ENCODE measurements at regions not wholly inside any gene's neighbourhood (a gene's known extent, or its start where the extent isn't known, plus 50 kb on each side); places are given as distances from the start of the nearest gene placed in this dataset.

DNA sequence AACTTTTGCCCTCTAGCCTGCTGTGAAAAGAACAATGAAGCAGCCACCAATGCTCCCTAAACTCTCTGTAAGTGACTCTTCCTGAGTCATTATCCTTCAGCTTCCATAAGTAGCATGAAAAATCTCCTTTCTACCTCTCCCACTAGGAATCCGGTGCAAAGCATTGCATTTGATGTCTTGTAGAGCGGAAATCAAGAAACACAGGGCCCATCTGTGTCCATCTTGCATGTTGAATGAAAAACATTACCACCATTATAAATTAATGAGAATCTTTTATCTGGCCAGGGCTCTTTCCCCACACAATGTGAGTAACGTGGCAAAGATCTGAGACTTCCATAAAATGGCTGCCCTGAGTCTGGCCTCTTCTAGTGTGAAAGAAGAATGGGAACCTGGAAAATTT lies 324.4 kb downstream of the ADGRL2 start:
- Histone ChIP-seq H3K36me3 (no peaks in the 10 kb centered on the region), H2AFZ (replicated peaks) (peak overlapping the region; percentile 84), H3K4me2 (peak overlapping the region; percentile 45), H3K9me3 (ENCODE audit: low read depth) (no peaks in the 10 kb centered on the region), H3K9ac (no peak overlapping the region), H4K20me1 (ENCODE audit: low read depth) (no peaks in the 10 kb centered on the region), H3K4me1 (peaks cover 29% of the 10 kb centered on the region), H3K4me3 (no peak overlapping the region), H3K79me2 (ENCODE audit: low read depth) (no peaks in the 10 kb centered on the region), H3F3A (ENCODE audit: low read depth) (peaks cover 9% of the 10 kb centered on the region), H3K27ac (no peak overlapping the region), H3K27me3 (no peaks in the 10 kb centered on the region)
- DNase-seq (ENCODE audit: low spot score), result peak; percentile 45
- Mint-ChIP-seq H3K27ac (peak overlapping the region; percentile 84), H3K27me3 (ENCODE audit: insufficient read depth, low read depth) (no peaks in the 10 kb centered on the region), H3K4me3 (peak overlapping the region; percentile 2), H3K9me3 (peaks cover 4% of the 10 kb centered on the region), H3K36me3 (no peaks in the 10 kb centered on the region), H3K4me1 (peaks cover 36% of the 10 kb centered on the region)
- no peak for TF ChIP-seq EZH2 (IDR thresholded peaks at IDR 0.05)

DNA sequence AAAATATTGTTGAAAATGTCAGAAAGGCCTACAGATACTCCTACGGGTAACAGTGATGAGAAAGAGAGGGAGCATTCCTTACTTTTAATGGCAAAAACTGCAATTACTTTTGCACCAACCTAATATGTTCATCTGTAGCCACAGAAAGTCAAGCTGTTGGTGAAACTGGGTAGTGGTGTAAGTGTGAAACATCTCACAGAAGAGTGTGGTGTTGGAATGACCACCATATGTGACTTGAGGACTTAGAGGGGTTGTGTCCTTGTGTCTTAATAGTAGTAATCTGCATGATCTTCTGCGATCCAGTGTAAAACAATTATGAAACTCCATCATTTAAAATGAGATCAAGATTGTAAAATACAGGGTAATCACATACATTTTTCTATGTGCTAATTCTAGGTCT lies 320.7 kb downstream of the ADGRL2 start:
- Mint-ChIP-seq H3K36me3 (no peaks in the 10 kb centered on the region), H3K4me1 (peaks cover 28% of the 10 kb centered on the region), H3K27me3 (ENCODE audit: insufficient read depth, low read depth) (no peaks in the 10 kb centered on the region), H3K4me3 (no peak overlapping the region), H3K27ac (no peak overlapping the region), H3K9me3 (peaks cover 4% of the 10 kb centered on the region)
- peaks cover 9% of the 10 kb centered on the region for H3F3A ChIP-seq (ENCODE audit: low read depth)
- peaks cover 20% of the 10 kb centered on the region for H3K4me1 ChIP-seq
- H3K4me2 ChIP-seq, result no peak overlapping the region
- DNase-seq (ENCODE audit: low spot score), result no peak
- H3K9me3 ChIP-seq (ENCODE audit: low read depth), result no peaks in the 10 kb centered on the region
- H3K9ac ChIP-seq, result no peak overlapping the region
- no peak overlapping the region for H3K27ac ChIP-seq
- no peaks in the 10 kb centered on the region for H4K20me1 ChIP-seq (ENCODE audit: low read depth)
- TF ChIP-seq, protein P1, sequence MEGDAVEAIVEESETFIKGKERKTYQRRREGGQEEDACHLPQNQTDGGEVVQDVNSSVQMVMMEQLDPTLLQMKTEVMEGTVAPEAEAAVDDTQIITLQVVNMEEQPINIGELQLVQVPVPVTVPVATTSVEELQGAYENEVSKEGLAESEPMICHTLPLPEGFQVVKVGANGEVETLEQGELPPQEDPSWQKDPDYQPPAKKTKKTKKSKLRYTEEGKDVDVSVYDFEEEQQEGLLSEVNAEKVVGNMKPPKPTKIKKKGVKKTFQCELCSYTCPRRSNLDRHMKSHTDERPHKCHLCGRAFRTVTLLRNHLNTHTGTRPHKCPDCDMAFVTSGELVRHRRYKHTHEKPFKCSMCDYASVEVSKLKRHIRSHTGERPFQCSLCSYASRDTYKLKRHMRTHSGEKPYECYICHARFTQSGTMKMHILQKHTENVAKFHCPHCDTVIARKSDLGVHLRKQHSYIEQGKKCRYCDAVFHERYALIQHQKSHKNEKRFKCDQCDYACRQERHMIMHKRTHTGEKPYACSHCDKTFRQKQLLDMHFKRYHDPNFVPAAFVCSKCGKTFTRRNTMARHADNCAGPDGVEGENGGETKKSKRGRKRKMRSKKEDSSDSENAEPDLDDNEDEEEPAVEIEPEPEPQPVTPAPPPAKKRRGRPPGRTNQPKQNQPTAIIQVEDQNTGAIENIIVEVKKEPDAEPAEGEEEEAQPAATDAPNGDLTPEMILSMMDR (IDR thresholded peaks at IDR 0.05), result no peak
- TF ChIP-seq EZH2phosphoT487 (IDR thresholded peaks at IDR 0.05), result no peak
- no peak for TF ChIP-seq EZH2 (IDR thresholded peaks at IDR 0.05)
- no peak overlapping the region for H2AFZ ChIP-seq (replicated peaks)
- no peaks in the 10 kb centered on the region for H3K36me3 ChIP-seq
- no peak overlapping the region for H3K4me3 ChIP-seq
- H3K79me2 ChIP-seq (ENCODE audit: low read depth), result no peaks in the 10 kb centered on the region
- no peaks in the 10 kb centered on the region for H3K27me3 ChIP-seq

DNA sequence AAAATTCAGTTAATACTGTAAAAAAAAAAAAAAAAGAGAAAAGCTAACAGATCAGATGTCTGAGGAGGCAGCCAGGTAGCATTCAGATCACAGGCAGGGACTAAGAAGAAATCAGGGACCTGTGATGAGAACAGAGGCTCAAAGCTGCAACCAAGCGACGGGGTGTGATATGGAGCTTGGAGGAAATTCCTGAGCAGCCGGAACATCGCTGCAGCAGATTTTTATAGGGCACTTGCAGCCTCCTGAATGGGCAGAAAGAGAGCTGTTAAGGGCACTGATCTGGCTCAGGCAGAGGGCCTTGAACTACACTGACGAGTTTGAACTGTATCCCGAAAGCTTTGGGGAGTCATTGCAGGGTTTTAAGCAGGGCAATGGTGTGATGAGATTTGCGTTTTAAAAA lies 315.4 kb downstream of the ADGRL2 start:
- Mint-ChIP-seq H3K27ac (no peak overlapping the region), H3K27me3 (ENCODE audit: insufficient read depth, low read depth) (no peaks in the 10 kb centered on the region), H3K36me3 (no peaks in the 10 kb centered on the region), H3K4me1 (no peaks in the 10 kb centered on the region), H3K4me3 (no peak overlapping the region), H3K9me3 (no peaks in the 10 kb centered on the region)
- no peaks in the 10 kb centered on the region for H3K79me2 ChIP-seq (ENCODE audit: low read depth)
- H3K4me1 ChIP-seq, result no peaks in the 10 kb centered on the region
- no peak overlapping the region for H3K4me3 ChIP-seq
- H4K20me1 ChIP-seq (ENCODE audit: low read depth), result no peaks in the 10 kb centered on the region
- TF ChIP-seq EZH2 (IDR thresholded peaks at IDR 0.05) (no peak), EZH2phosphoT487 (IDR thresholded peaks at IDR 0.05) (no peak)
- TF ChIP-seq, protein P1 (IDR thresholded peaks at IDR 0.05), result no peak
- H3K9me3 ChIP-seq (ENCODE audit: low read depth), result no peaks in the 10 kb centered on the region
- H3K9ac ChIP-seq, result no peak overlapping the region
- H3K27ac ChIP-seq, result no peak overlapping the region
- DNase-seq (ENCODE audit: low spot score), result no peak
- no peaks in the 10 kb centered on the region for H3K27me3 ChIP-seq
- H3K4me2 ChIP-seq, result no peak overlapping the region
- H2AFZ ChIP-seq (replicated peaks), result no peak overlapping the region
- H3F3A ChIP-seq (ENCODE audit: low read depth), result no peaks in the 10 kb centered on the region
- no peaks in the 10 kb centered on the region for H3K36me3 ChIP-seq

DNA sequence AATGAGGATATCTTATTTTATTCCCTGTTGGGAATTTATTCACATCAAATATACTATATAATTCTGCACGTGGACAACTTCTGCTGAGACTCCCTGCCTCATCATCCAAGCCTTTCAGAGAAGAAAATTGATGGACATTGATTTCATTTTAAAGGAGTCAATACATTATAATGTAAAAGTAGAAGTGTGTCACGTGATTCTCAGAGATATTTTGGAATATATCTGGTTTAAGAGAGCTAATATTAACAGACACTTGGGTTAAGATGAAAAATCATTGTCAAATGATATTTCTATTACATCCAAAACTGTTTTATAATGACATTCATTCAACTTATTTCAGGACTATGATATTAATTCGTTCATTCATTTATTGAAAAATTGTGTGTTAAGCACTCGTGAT lies 314.2 kb downstream of the ADGRL2 start:
- Histone ChIP-seq H3K79me2 (ENCODE audit: low read depth) (no peaks in the 10 kb centered on the region), H3K27me3 (no peaks in the 10 kb centered on the region), H4K20me1 (ENCODE audit: low read depth) (no peaks in the 10 kb centered on the region), H3K9me3 (ENCODE audit: low read depth) (no peaks in the 10 kb centered on the region), H3K9ac (no peak overlapping the region), H3K36me3 (no peaks in the 10 kb centered on the region), H2AFZ (replicated peaks) (no peak overlapping the region), H3K4me2 (no peak overlapping the region), H3K4me1 (no peaks in the 10 kb centered on the region), H3K4me3 (no peak overlapping the region), H3K27ac (no peak overlapping the region), H3F3A (ENCODE audit: low read depth) (no peaks in the 10 kb centered on the region)
- H3K27ac Mint-ChIP-seq, result no peak overlapping the region
- no peaks in the 10 kb centered on the region for H3K36me3 Mint-ChIP-seq
- no peaks in the 10 kb centered on the region for H3K9me3 Mint-ChIP-seq
- no peaks in the 10 kb centered on the region for H3K4me1 Mint-ChIP-seq
- H3K27me3 Mint-ChIP-seq (ENCODE audit: insufficient read depth, low read depth), result no peaks in the 10 kb centered on the region
- TF ChIP-seq EZH2phosphoT487 (IDR thresholded peaks at IDR 0.05) (no peak), EZH2 (IDR thresholded peaks at IDR 0.05) (no peak)
- TF ChIP-seq, protein P1 (IDR thresholded peaks at IDR 0.05), result no peak
- no peak for DNase-seq (ENCODE audit: low spot score)
- H3K4me3 Mint-ChIP-seq, result no peak overlapping the region
